T-helper 2 cell (primary cell): ENCODE measurements at regions not wholly inside any gene's neighbourhood (a gene's known extent, or its start where the extent isn't known, plus 50 kb on each side); places are given as distances from the start of the nearest gene placed in this dataset.
A peak's percentile ranks its signal among the peaks of the same experiment; 100 is the strongest.
"Not testable (repeated sequence)": the region's sequence is repeated elsewhere in the genome, so short reads cannot be mapped to it uniquely, and the experiment has no call there.

Experiments
- DNase-seq, 5 experiments: peaks; one replicate each; pipeline versions ENCODE4 v3.0.0 to v3.0.0-alpha.2; 2012 to 2022

GRCh38 chr10:86579883-86580520 is 58.4 kb upstream of the WAPL start:
- no peak for DNase-seq

- DNase-seq: no peak
These were observed 58.9 kb upstream of the WAPL start for GRCh38 chr10:86580521-86580891.

GRCh38 chr10:86583983-86584382 is 62.4 kb upstream of the WAPL start:
- DNase-seq: peak in 1 of 5 experiments; percentile 33

GRCh38 chr10:86585037-86585929 is 63.7 kb upstream of the WAPL start:
- peak; percentile 44 to 65 (median 58) for DNase-seq

DNA sequence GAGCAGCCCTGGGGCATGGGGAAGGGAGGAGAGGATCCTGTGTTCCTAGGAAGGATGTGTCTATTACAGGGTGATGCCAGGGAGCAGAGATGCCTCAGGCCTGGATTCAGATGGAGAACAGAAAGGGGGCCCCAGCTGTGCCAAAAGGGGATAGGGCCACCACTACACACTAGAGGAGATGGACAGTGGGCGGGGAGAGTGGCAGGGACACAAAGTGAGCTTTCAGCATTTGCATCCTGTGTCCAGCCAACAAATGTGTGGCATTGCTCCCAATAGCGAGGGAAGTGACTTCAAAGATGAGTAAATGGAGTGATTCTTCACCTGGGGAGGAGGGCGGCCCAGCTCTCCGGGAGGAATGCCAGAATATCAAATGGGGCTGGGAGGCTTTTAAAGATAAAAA is 64.9 kb upstream of the WAPL start:
- DNase-seq: no peak

GRCh38 chr10:86588781-86589180 is 65.6 kb upstream of the OPN4 start:
- not testable (repeated sequence) for DNase-seq

GRCh38 chr10:86591436-86591835 is 62.9 kb upstream of the OPN4 start:
- no peak for DNase-seq

DNA sequence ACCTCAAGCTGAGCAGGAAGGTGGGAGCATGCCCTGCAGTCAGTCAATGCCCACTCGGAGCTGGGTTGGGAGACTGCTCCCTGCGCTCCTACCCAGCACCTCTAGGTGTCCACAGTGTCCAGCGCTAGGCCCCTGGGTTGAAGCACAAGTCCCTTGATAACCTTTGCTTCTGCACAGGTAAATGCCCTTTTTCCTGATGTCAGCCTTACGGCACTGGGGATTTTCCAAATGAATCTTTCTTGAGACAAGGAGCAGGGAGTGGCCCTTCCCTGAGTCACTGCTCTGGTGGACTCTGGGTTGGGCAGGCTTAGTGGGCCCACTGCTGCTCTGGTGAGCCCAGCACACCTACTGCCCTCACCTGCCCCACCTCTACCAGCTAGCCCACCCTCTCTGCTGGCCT is 61.9 kb upstream of the OPN4 start:
- DNase-seq: no peak

DNA sequence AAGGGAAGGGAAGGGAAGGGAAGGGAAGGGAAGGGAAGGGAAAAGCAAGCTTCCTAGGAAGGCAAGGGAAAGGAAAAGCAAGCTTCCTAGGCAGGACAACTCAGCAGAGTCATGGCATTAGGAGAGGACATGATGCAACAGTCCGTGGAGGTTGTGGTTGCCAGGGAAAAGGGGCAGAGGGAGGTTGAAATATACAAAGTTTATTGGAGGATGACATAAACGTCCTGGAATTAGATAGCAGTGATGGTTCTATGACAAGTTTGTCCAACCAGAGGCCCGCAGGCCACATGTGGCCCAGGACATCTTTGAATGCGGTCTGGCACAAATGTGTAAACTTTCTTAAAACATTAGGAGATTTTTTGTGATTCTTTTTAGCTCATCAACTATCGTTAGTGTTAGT is 59.8 kb upstream of the OPN4 start:
- DNase-seq: no peak

DNA sequence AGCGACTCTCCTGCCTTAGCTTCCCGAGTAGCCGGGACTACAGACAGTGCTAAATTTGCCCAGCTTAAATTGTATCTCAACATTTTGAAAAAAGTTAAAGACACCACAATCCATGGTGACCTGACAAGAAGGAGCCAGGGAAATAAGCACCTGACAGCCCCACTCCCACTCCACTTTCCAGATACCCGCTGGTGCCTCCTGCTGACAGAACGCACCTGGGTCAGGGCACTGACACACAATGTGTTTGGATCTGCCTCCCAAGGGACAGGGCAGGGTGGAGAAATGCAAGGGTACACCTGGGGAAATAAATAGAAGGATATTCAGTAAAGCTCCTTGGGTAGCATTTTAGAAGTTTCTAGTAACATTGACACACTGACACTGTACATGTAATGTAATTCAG is 58.9 kb upstream of the OPN4 start:
- DNase-seq: no peak

DNA sequence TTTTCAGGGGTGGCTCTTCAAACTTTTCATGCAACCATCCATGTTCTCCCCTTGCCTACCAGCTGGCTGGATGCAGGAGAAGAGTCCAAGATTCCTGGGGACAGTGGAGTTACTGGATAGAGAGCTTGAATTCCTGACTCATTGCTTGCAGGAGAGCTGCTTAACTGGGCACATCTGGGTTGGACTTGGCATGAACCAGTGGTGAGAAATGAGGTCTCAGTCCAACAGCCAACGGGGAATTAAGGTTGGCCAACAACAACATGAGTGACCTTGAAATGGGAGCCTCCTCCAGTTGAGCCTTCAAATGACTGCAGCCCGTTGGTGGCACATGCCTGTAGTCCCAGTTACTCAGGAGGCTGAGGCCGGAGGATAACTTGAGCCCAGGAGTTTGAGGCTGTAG is 58.1 kb upstream of the OPN4 start:
- no peak for DNase-seq

DNA sequence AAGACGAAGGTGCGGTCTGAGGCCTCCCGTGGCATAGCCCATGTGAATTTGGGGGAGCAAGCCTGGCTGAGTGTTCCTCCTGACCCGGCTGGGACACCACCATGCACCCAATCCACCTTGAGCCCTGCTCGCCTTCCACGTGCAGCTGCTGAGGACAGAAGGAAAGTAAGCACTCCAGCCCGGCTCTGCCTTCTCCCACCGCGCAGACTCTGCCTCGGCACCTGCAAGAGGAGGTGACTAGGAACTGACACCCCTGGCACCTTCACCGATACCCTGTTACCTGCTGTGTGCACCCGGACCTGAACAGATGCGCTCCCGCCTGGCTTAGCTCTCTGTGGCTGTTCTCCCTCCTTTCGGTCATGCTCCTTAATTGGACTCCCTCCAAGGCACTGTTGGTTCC is 57.0 kb upstream of the OPN4 start:
- DNase-seq: no peak

- no peak for DNase-seq
These were observed 56.2 kb upstream of the OPN4 start for GRCh38 chr10:86598151-86598550.

GRCh38 chr10:86599041-86599440 is 55.3 kb upstream of the OPN4 start:
- DNase-seq: no peak

- peak in 1 of 5 experiments; percentile 26 for DNase-seq
These were observed 54.6 kb upstream of the OPN4 start for GRCh38 chr10:86599729-86600128.

DNA sequence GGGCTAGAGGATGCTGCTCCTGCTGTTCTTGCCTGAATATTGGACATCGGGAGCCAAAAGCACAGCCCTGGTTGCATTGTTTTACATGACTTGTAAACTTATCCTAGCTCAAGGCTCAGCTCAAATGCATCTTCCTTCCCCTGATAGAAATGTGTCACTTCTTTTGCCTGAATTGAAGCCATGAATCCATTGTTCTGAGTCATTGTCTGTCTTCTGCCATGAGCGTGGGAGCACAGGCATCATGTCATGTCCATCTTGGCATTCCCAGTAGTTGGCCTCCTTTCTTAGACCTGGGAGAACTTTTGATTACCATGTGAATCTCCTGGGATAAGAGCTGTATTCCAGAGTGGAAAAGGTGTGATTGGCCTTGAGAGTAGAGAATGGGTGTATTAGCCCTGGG is 54.1 kb upstream of the OPN4 start:
- no peak for DNase-seq

GRCh38 chr10:86601956-86602602 is 52.3 kb upstream of the OPN4 start:
- DNase-seq: no peak

- DNase-seq: no peak
These were observed 51.1 kb upstream of the OPN4 start for GRCh38 chr10:86603256-86603655.
